ENCODE measurements at regions not wholly inside any gene's neighbourhood (a gene's known extent, or its start where the extent isn't known, plus 50 kb on each side); places are given as distances from the start of the nearest gene placed in this dataset.

GRCh38 chr12:42892702-42893551 is 303.4 kb upstream of the PRICKLE1 start:
- no peaks in the 10 kb centered on the region for H3K4me1 ChIP-seq (ENCODE audit: insufficient read depth, poor library complexity, severe bottlenecking)
- TF ChIP-seq, protein P1, sequence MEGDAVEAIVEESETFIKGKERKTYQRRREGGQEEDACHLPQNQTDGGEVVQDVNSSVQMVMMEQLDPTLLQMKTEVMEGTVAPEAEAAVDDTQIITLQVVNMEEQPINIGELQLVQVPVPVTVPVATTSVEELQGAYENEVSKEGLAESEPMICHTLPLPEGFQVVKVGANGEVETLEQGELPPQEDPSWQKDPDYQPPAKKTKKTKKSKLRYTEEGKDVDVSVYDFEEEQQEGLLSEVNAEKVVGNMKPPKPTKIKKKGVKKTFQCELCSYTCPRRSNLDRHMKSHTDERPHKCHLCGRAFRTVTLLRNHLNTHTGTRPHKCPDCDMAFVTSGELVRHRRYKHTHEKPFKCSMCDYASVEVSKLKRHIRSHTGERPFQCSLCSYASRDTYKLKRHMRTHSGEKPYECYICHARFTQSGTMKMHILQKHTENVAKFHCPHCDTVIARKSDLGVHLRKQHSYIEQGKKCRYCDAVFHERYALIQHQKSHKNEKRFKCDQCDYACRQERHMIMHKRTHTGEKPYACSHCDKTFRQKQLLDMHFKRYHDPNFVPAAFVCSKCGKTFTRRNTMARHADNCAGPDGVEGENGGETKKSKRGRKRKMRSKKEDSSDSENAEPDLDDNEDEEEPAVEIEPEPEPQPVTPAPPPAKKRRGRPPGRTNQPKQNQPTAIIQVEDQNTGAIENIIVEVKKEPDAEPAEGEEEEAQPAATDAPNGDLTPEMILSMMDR (IDR thresholded peaks at IDR 0.05; ENCODE audit: poor library complexity, severe bottlenecking), result no peak
- H3K27ac ChIP-seq (ENCODE audit: poor library complexity, severe bottlenecking), result no peak overlapping the region
- no peak for DNase-seq (ENCODE audit: low spot score)
- no peak for ATAC-seq (ENCODE audit: low read depth)
- no peaks in the 10 kb centered on the region for H3K36me3 ChIP-seq (ENCODE audit: low read depth)
- H3K4me3 ChIP-seq (ENCODE audit: severe bottlenecking), result no peak overlapping the region
- H3K27me3 ChIP-seq (ENCODE audit: insufficient read depth, poor library complexity, severe bottlenecking), result no peaks in the 10 kb centered on the region
- H3K9me3 ChIP-seq (ENCODE audit: severe bottlenecking), result no peaks in the 10 kb centered on the region

- ATAC-seq (ENCODE audit: low read depth) (no peak), DNase-seq (ENCODE audit: low spot score) (no peak)
- no peak overlapping the region for H3K4me3 ChIP-seq (ENCODE audit: severe bottlenecking)
- H3K27ac ChIP-seq (ENCODE audit: poor library complexity, severe bottlenecking), result no peak overlapping the region
- H3K27me3 ChIP-seq (ENCODE audit: insufficient read depth, poor library complexity, severe bottlenecking), result no peaks in the 10 kb centered on the region
- TF ChIP-seq, protein P1 (IDR thresholded peaks at IDR 0.05; ENCODE audit: poor library complexity, severe bottlenecking), result no peak
- H3K9me3 ChIP-seq (ENCODE audit: severe bottlenecking), result no peaks in the 10 kb centered on the region
- peaks cover 2% of the 10 kb centered on the region for H3K4me1 ChIP-seq (ENCODE audit: insufficient read depth, poor library complexity, severe bottlenecking)
- H3K36me3 ChIP-seq (ENCODE audit: low read depth), result no peaks in the 10 kb centered on the region
These were observed 298.1 kb upstream of the PRICKLE1 start for GRCh38 chr12:42887657-42888056.

DNA sequence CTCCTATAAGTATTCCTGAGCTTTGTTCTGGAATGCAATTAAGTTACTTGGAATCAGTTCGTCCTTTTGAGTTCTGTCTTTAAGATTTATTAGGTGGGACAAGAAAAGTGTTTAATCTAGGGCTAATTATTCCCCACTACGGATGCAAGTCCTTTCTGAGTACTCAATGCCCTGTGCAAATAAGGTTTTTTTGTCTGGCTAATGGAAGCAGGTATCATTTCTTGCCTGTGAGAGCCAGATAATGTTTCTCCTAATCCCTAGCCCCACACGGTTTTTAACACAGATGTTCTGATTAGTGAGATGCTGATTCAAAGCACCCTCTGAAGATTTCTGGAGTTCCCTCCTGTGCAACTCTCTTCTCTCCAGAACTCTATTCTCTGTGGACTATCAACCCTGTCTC is 296.6 kb upstream of the PRICKLE1 start:
- Histone ChIP-seq H3K36me3 (ENCODE audit: low read depth) (no peaks in the 10 kb centered on the region), H3K9me3 (ENCODE audit: severe bottlenecking) (no peaks in the 10 kb centered on the region), H3K4me1 (ENCODE audit: insufficient read depth, poor library complexity, severe bottlenecking) (peaks cover 2% of the 10 kb centered on the region), H3K27me3 (ENCODE audit: insufficient read depth, poor library complexity, severe bottlenecking) (no peaks in the 10 kb centered on the region), H3K4me3 (ENCODE audit: severe bottlenecking) (no peak overlapping the region), H3K27ac (ENCODE audit: poor library complexity, severe bottlenecking) (no peak overlapping the region)
- TF ChIP-seq, protein P1 (IDR thresholded peaks at IDR 0.05; ENCODE audit: poor library complexity, severe bottlenecking), result no peak
- DNase-seq (ENCODE audit: low spot score) (no peak), ATAC-seq (ENCODE audit: low read depth) (no peak)

GRCh38 chr12:42885677-42886076 is 296.1 kb upstream of the PRICKLE1 start:
- no peaks in the 10 kb centered on the region for H3K27me3 ChIP-seq (ENCODE audit: insufficient read depth, poor library complexity, severe bottlenecking)
- no peaks in the 10 kb centered on the region for H3K9me3 ChIP-seq (ENCODE audit: severe bottlenecking)
- DNase-seq (ENCODE audit: low spot score) (no peak), ATAC-seq (ENCODE audit: low read depth) (no peak)
- H3K36me3 ChIP-seq (ENCODE audit: low read depth), result no peaks in the 10 kb centered on the region
- no peak overlapping the region for H3K4me3 ChIP-seq (ENCODE audit: severe bottlenecking)
- peaks cover 2% of the 10 kb centered on the region for H3K4me1 ChIP-seq (ENCODE audit: insufficient read depth, poor library complexity, severe bottlenecking)
- TF ChIP-seq, protein P1 (IDR thresholded peaks at IDR 0.05; ENCODE audit: poor library complexity, severe bottlenecking), result no peak
- no peak overlapping the region for H3K27ac ChIP-seq (ENCODE audit: poor library complexity, severe bottlenecking)

DNA sequence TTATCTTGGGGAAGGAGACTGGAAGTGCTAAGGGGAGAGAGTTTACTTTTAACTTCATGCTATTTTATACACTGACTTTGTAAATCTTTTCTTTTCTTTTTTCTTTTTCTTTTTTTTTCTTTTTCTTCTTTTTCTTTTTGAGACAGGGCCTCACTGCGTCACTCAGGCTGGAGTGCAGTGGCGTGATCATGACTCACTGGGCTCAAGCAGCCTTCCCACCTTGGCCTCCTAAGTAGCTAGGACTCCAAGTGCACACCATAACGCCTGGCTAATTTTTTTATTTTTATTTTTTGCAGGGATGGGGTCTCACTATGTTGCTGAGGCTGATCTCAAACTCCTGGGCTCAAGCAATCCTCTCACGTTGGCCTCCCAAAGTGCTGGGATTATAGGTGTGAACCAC is 294.6 kb upstream of the PRICKLE1 start:
- no peak overlapping the region for H3K27ac ChIP-seq (ENCODE audit: poor library complexity, severe bottlenecking)
- no peak overlapping the region for H3K4me3 ChIP-seq (ENCODE audit: severe bottlenecking)
- no peaks in the 10 kb centered on the region for H3K27me3 ChIP-seq (ENCODE audit: insufficient read depth, poor library complexity, severe bottlenecking)
- TF ChIP-seq, protein P1 (IDR thresholded peaks at IDR 0.05; ENCODE audit: poor library complexity, severe bottlenecking), result no peak
- DNase-seq (ENCODE audit: low spot score) (no peak), ATAC-seq (ENCODE audit: low read depth) (no peak)
- H3K36me3 ChIP-seq (ENCODE audit: low read depth), result no peaks in the 10 kb centered on the region
- no peaks in the 10 kb centered on the region for H3K9me3 ChIP-seq (ENCODE audit: severe bottlenecking)
- H3K4me1 ChIP-seq (ENCODE audit: insufficient read depth, poor library complexity, severe bottlenecking), result peaks cover 2% of the 10 kb centered on the region
